ENCODE measurements at regions not wholly inside any gene's neighbourhood (a gene's known extent, or its start where the extent isn't known, plus 50 kb on each side); places are given as distances from the start of the nearest gene placed in this dataset.

DNA sequence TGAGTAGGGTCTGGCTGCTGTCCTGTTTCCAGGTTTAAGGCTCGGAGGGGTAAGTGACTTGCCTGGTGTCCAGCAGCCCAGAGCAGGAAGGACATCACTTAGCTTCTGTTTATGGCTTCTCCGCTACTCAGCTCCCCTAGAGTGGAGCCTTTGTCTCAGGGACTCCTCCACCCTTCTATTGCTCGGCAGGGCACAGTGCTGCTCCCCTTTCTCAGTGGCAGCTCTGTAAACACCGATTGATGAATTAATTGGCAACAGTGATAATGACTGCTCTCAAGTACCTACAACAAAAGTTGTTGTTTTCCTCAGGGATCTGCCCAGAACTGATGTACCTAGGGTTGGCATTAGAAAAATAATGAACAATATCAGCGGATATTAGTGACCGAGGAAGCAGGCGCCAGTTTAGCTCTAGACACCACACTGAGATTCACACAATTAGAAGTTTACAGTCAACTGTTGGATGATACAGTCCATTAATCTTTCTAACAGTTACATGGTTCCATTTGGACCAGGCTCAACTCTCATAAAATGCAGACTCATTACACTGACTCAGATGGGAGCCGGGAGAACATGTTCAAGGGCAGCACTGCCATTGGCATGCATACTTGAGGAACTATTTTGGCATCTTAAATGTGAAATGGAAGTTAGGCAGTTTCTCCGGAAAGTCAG lies 265.7 kb downstream of the MTX2 start:
- CTCF ChIA-PET, result no interaction called here
- POLR2A ChIA-PET, result no interaction called here
- no peak for DNase-seq (ENCODE audit: extremely low spot score)
- TF ChIP-seq SUZ12 (IDR thresholded peaks at IDR 0.05) (no peak), ZNF384 (IDR thresholded peaks at IDR 0.05) (no peak), FOXA1 (IDR thresholded peaks at IDR 0.05) (no peak), ARNT (IDR thresholded peaks at IDR 0.05) (no peak), FOXK2 (IDR thresholded peaks at IDR 0.05) (no peak), SP1 (IDR thresholded peaks at IDR 0.05) (no peak), HDGF (IDR thresholded peaks at IDR 0.05; ENCODE audit: borderline replicate concordance) (no peak), BHLHE40 (IDR thresholded peaks at IDR 0.05; ENCODE audit: borderline replicate concordance) (no peak), L3MBTL2 (conservative IDR thresholded peaks at IDR 0.05) (no peak), CTBP1 (IDR thresholded peaks at IDR 0.05; ENCODE audit: borderline replicate concordance) (no peak), NFRKB (IDR thresholded peaks at IDR 0.05) (no peak), TARDBP (IDR thresholded peaks at IDR 0.05) (no peak), FOXM1 (IDR thresholded peaks at IDR 0.05; ENCODE audit: borderline replicate concordance) (no peak)
- TF ChIP-seq, protein P1, sequence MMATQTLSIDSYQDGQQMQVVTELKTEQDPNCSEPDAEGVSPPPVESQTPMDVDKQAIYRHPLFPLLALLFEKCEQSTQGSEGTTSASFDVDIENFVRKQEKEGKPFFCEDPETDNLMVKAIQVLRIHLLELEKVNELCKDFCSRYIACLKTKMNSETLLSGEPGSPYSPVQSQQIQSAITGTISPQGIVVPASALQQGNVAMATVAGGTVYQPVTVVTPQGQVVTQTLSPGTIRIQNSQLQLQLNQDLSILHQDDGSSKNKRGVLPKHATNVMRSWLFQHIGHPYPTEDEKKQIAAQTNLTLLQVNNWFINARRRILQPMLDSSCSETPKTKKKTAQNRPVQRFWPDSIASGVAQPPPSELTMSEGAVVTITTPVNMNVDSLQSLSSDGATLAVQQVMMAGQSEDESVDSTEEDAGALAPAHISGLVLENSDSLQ (IDR thresholded peaks at IDR 0.05), result no peak

DNA sequence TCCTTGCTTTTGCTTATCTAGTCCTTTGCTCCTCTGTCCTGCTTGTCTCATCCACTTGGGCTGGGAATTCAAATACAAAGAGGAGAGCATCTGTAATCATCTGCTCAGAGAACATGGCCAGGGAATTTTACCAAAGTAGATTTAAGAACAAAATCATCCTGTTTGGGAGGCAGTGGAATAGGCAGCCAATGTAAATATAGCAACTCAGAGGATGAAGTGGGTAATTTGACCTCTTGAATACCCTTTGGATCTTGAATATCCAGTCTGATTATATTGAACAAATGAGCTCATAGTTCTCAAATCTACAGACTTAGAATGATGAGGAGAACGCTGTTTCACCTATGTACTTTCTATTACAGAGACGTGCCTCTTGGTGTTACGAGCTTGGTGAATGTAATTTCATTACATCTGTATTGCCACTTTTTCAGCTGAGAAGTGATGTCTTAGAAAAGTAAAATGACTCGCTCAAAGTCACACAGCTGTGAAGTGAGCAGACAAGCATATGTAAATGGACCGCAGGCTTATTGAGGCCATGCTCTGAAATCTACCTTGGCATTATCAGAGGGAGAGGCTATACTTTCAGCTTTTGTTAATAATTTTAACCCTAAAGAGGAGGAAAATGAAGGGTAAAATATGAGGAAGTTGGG lies 266.3 kb downstream of the MTX2 start:
- ChIA-PET CTCF (no interaction called here), POLR2A (no interaction called here)
- no peak for DNase-seq (ENCODE audit: extremely low spot score)
- TF ChIP-seq FOXM1 (IDR thresholded peaks at IDR 0.05; ENCODE audit: borderline replicate concordance), result no peak
- TF ChIP-seq HDGF (IDR thresholded peaks at IDR 0.05; ENCODE audit: borderline replicate concordance), result no peak
- no peak for TF ChIP-seq CTBP1 (IDR thresholded peaks at IDR 0.05; ENCODE audit: borderline replicate concordance)
- TF ChIP-seq LEF1 (IDR thresholded peaks at IDR 0.05; ENCODE audit: borderline replicate concordance), result no peak
- no peak for TF ChIP-seq TARDBP (IDR thresholded peaks at IDR 0.05)
- no peak for TF ChIP-seq FOXA1 (IDR thresholded peaks at IDR 0.05)
- TF ChIP-seq, protein P1 (IDR thresholded peaks at IDR 0.05), result no peak
- TF ChIP-seq NFRKB (IDR thresholded peaks at IDR 0.05), result no peak
- TF ChIP-seq L3MBTL2 (conservative IDR thresholded peaks at IDR 0.05), result no peak
- no peak for TF ChIP-seq BHLHE40 (IDR thresholded peaks at IDR 0.05; ENCODE audit: borderline replicate concordance)
- TF ChIP-seq ELF4 (IDR thresholded peaks at IDR 0.05), result no peak
- no peak for TF ChIP-seq ARNT (IDR thresholded peaks at IDR 0.05)
- no peak for TF ChIP-seq SP1 (IDR thresholded peaks at IDR 0.05)
- TF ChIP-seq SUZ12 (IDR thresholded peaks at IDR 0.05), result no peak
- TF ChIP-seq ZNF384 (IDR thresholded peaks at IDR 0.05), result no peak
- no peak for TF ChIP-seq FOXK2 (IDR thresholded peaks at IDR 0.05)

DNA sequence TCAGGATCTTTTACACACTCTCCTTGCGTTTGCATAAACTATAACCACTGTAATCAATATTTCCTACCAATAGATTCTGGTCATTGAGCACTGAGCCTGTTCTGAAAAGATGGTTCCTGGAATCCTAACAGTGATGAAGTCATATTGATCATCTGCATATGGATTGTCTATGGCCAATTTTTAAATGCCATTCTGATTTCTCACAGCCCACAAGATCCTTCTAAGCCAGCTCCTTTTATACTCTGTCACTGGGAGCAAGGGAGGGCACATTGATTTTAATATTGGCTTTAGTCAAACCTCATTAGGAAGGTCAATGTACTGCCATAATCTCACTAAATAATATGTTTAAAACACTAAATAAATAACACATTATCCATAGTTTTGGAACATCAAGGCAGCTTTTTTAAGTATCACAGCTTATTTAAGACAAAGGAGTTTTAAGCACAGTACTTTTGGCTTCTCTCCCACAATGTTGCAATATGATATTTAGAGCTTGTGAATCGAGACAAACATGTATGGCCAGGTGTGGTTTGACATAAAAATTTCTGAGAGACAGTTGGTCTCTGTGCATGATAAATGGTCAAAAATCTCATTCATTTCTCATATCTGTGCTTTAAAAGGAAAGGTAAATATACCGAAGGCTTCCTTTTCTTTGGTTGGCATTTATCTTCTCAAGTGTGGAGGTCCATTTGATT lies 267.3 kb downstream of the MTX2 start:
- no peak for DNase-seq (ENCODE audit: extremely low spot score)
- no peak for TF ChIP-seq SP1 (IDR thresholded peaks at IDR 0.05)
- TF ChIP-seq ZNF384 (IDR thresholded peaks at IDR 0.05), result no peak
- no peak for TF ChIP-seq BHLHE40 (IDR thresholded peaks at IDR 0.05; ENCODE audit: borderline replicate concordance)
- TF ChIP-seq SUZ12 (IDR thresholded peaks at IDR 0.05), result no peak
- TF ChIP-seq L3MBTL2 (conservative IDR thresholded peaks at IDR 0.05), result no peak
- no peak for TF ChIP-seq FOXM1 (IDR thresholded peaks at IDR 0.05; ENCODE audit: borderline replicate concordance)
- TF ChIP-seq LEF1 (IDR thresholded peaks at IDR 0.05; ENCODE audit: borderline replicate concordance), result no peak
- TF ChIP-seq HDGF (IDR thresholded peaks at IDR 0.05; ENCODE audit: borderline replicate concordance), result no peak
- no peak for TF ChIP-seq CTBP1 (IDR thresholded peaks at IDR 0.05; ENCODE audit: borderline replicate concordance)
- TF ChIP-seq FOXA1 (IDR thresholded peaks at IDR 0.05), result no peak
- no peak for TF ChIP-seq ELF4 (IDR thresholded peaks at IDR 0.05)
- ChIA-PET CTCF (interaction anchor here (0.6 kb wide), 1 partner anchor 397 kb away, joined by 3 read pairs; no protein-coding TSS in a partner anchor), POLR2A (no interaction called here)

DNA sequence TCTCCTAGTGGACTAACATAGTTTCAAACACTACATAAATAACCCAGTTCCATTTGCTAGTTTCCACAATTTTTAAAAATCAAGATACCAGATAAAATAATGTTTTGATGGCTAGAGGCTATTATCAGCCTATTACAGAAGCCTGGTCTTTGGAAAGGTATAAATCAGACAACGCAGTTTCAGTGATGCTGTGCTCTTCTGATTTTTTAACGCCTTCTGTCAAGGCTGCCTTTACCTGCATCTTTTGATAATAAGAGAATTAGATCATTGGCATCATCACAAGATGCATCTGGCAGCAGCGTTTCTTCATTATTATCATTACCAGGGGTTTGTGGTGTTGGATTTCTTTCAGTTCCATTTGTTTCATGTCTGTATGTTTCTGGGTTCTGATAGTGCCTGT lies 268.7 kb downstream of the MTX2 start:
- ChIA-PET CTCF (interaction anchor here (0.7 kb wide), 2 partner anchors 94 to 100 kb away, joined by 3 read pairs; no protein-coding TSS in a partner anchor), POLR2A (no interaction called here)
- TF ChIP-seq TARDBP (IDR thresholded peaks at IDR 0.05), result no peak
- no peak for TF ChIP-seq ZNF384 (IDR thresholded peaks at IDR 0.05)
- TF ChIP-seq L3MBTL2 (conservative IDR thresholded peaks at IDR 0.05), result no peak
- no peak for TF ChIP-seq SP1 (IDR thresholded peaks at IDR 0.05)
- TF ChIP-seq ARNT (IDR thresholded peaks at IDR 0.05), result no peak
- TF ChIP-seq FOXK2 (IDR thresholded peaks at IDR 0.05), result no peak
- TF ChIP-seq FOXA1 (IDR thresholded peaks at IDR 0.05), result no peak
- TF ChIP-seq SUZ12 (IDR thresholded peaks at IDR 0.05), result no peak
- TF ChIP-seq CTBP1 (IDR thresholded peaks at IDR 0.05; ENCODE audit: borderline replicate concordance), result no peak
- no peak for TF ChIP-seq ELF4 (IDR thresholded peaks at IDR 0.05)
- no peak for TF ChIP-seq FOXM1 (IDR thresholded peaks at IDR 0.05; ENCODE audit: borderline replicate concordance)
- DNase-seq (ENCODE audit: extremely low spot score), result no peak

DNA sequence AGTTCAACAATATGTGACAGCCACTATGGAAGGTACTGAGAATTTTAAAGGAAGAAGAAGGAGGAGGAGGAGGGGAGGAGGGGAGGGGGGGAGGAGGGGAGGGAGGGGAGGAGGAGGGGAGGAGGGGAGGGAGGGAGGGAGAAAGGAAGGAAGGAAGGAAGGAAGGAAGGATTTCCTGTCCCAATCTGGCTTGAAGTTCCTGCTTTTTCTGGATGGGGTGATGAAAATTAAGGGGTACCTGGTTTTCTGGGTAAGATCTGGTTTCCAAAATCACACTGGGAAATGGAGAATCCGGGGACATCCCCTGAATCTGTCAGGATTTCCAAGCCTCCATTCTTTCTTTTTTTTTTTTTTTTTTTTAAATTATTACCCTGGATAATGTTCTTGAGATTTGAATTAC lies 271.8 kb downstream of the MTX2 start:
- CTCF ChIA-PET, result no interaction called here
- DNase-seq (ENCODE audit: extremely low spot score), result no peak
- POLR2A ChIA-PET, result no interaction called here
- TF ChIP-seq HDGF (IDR thresholded peaks at IDR 0.05; ENCODE audit: borderline replicate concordance), result no peak
- TF ChIP-seq BHLHE40 (IDR thresholded peaks at IDR 0.05; ENCODE audit: borderline replicate concordance), result no peak
- no peak for TF ChIP-seq FOXM1 (IDR thresholded peaks at IDR 0.05; ENCODE audit: borderline replicate concordance)
- TF ChIP-seq L3MBTL2 (conservative IDR thresholded peaks at IDR 0.05), result no peak
- TF ChIP-seq LEF1 (IDR thresholded peaks at IDR 0.05; ENCODE audit: borderline replicate concordance), result no peak
- TF ChIP-seq SP1 (IDR thresholded peaks at IDR 0.05), result no peak
- no peak for TF ChIP-seq ELF4 (IDR thresholded peaks at IDR 0.05)
- TF ChIP-seq CTBP1 (IDR thresholded peaks at IDR 0.05; ENCODE audit: borderline replicate concordance), result no peak
- TF ChIP-seq, protein P1 (IDR thresholded peaks at IDR 0.05), result no peak
- TF ChIP-seq ZNF384 (IDR thresholded peaks at IDR 0.05), result no peak
- no peak for TF ChIP-seq NFRKB (IDR thresholded peaks at IDR 0.05)
- no peak for TF ChIP-seq FOXK2 (IDR thresholded peaks at IDR 0.05)
- TF ChIP-seq TARDBP (IDR thresholded peaks at IDR 0.05), result no peak
- TF ChIP-seq FOXA1 (IDR thresholded peaks at IDR 0.05), result no peak
- no peak for TF ChIP-seq ARNT (IDR thresholded peaks at IDR 0.05)
- no peak for TF ChIP-seq SUZ12 (IDR thresholded peaks at IDR 0.05)

Measured in HEK293T (cell line).